KMS-11 (cell line): ENCODE measurements at regions not wholly inside any gene's neighbourhood (a gene's known extent, or its start where the extent isn't known, plus 50 kb on each side); places are given as distances from the start of the nearest gene placed in this dataset.

Source experiments
- H2AFZ ChIP-seq: fragments of 200-600 bp; sonication (generic); 2 replicates; pipeline ENCODE4 v1.6.1; 2016; ENCODE audit warnings: antibody characterized with exemption, mixed run types, low read depth
- H3K27ac ChIP-seq: fragments of 200-600 bp; sonication (generic); 2 replicates; pipeline ENCODE4 v1.6.1; 2016; ENCODE audit warnings: mild to moderate bottlenecking, mixed run types
- H3K27me3 ChIP-seq: fragments of 200-600 bp; sonication (generic); 2 replicates; pipeline ENCODE4 v1.6.1; 2017; ENCODE audit warnings: mild to moderate bottlenecking, low read depth, mixed run types, moderate library complexity; ENCODE audit not compliant: insufficient read depth
- H3K36me3 ChIP-seq: fragments of 200-600 bp; sonication (generic); 2 replicates; pipeline ENCODE4 v1.6.1; 2017; ENCODE audit warnings: mild to moderate bottlenecking, mixed run types; ENCODE audit not compliant: insufficient read depth
- H3K4me1 ChIP-seq: fragments of 200-600 bp; sonication (generic); 2 replicates; pipeline ENCODE4 v1.6.1; 2016; ENCODE audit warnings: mild to moderate bottlenecking, low read depth, mixed run types; ENCODE audit not compliant: poor library complexity, severe bottlenecking
- H3K4me2 ChIP-seq: fragments of 200-600 bp; sonication (generic); 2 replicates; pipeline ENCODE4 v1.7.0; 2016; ENCODE audit warnings: mild to moderate bottlenecking, mixed run types
- H3K4me3 ChIP-seq: fragments of 200-600 bp; sonication (generic); IDR thresholded peaks from 2 replicates; pipeline ENCODE4 v1.6.1; 2017; ENCODE audit warnings: low read depth, low read length, mixed read lengths; ENCODE audit not compliant: insufficient read depth
- H3K79me2 ChIP-seq: fragments of 200-600 bp; sonication (generic); 2 replicates; pipeline ENCODE4 v1.6.1; 2016; ENCODE audit warnings: low read depth, mixed run types; ENCODE audit not compliant: insufficient read depth
- H3K9ac ChIP-seq: fragments of 200-600 bp; sonication (generic); 2 replicates; pipeline ENCODE4 v1.6.1; 2016; ENCODE audit warnings: mild to moderate bottlenecking, mixed run types
- H4K20me1 ChIP-seq: fragments of 200-600 bp; sonication (generic); 2 replicates; pipeline ENCODE4 v1.6.1; 2016; ENCODE audit warnings: mild to moderate bottlenecking, mixed run types; ENCODE audit not compliant: insufficient read depth
- TF ChIP-seq, protein P1 (sequence below): fragments of 200-600 bp; sonication (generic); conservative IDR thresholded peaks from 2 replicates; pipeline ENCODE4 v1.6.1; 2017; ENCODE audit warnings: low read depth, mild to moderate bottlenecking, antibody characterized with exemption, low read length, moderate library complexity, mixed read lengths

- H4K20me1 ChIP-seq = no peaks in the 10 kb centered on the region
- no peak overlapping the region for H2AFZ ChIP-seq
- H3K79me2 ChIP-seq = no peaks in the 10 kb centered on the region
- H3K4me1 ChIP-seq = no peaks in the 10 kb centered on the region
- TF ChIP-seq, protein P1, sequence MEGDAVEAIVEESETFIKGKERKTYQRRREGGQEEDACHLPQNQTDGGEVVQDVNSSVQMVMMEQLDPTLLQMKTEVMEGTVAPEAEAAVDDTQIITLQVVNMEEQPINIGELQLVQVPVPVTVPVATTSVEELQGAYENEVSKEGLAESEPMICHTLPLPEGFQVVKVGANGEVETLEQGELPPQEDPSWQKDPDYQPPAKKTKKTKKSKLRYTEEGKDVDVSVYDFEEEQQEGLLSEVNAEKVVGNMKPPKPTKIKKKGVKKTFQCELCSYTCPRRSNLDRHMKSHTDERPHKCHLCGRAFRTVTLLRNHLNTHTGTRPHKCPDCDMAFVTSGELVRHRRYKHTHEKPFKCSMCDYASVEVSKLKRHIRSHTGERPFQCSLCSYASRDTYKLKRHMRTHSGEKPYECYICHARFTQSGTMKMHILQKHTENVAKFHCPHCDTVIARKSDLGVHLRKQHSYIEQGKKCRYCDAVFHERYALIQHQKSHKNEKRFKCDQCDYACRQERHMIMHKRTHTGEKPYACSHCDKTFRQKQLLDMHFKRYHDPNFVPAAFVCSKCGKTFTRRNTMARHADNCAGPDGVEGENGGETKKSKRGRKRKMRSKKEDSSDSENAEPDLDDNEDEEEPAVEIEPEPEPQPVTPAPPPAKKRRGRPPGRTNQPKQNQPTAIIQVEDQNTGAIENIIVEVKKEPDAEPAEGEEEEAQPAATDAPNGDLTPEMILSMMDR = no peak
- H3K9ac ChIP-seq = no peak overlapping the region
- no peaks in the 10 kb centered on the region for H3K27me3 ChIP-seq
- no peak overlapping the region for H3K27ac ChIP-seq
- no peak overlapping the region for H3K4me3 ChIP-seq
- no peak overlapping the region for H3K4me2 ChIP-seq
- no peaks in the 10 kb centered on the region for H3K36me3 ChIP-seq
These were observed 151.7 kb downstream of the CBLN1 start for GRCh38 chr16:49129935-49130334.

DNA sequence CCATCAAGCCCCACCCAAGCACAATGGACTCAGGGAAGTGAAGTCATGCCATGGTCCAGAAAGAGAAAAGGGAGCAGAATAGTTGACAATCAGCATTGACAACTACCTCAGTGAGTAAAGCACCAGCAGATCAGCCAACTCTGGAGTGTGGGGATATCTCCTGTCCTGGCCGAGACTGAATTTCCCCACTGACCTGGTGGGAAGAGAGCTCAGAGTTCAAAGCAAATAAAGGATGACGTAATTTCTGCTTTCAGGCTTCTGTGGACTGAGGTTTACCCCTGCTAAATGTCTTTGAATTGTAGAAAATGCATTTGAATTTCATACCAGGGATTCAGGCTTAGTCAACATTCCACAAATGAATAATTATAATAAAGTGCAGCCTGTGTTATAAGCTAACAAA lies 152.9 kb downstream of the CBLN1 start:
- TF ChIP-seq, protein P1 = no peak
- no peak overlapping the region for H3K4me2 ChIP-seq
- H3K79me2 ChIP-seq = no peaks in the 10 kb centered on the region
- H3K27ac ChIP-seq = no peak overlapping the region
- no peaks in the 10 kb centered on the region for H3K27me3 ChIP-seq
- H4K20me1 ChIP-seq = no peaks in the 10 kb centered on the region
- H3K4me1 ChIP-seq = no peaks in the 10 kb centered on the region
- H3K36me3 ChIP-seq = no peaks in the 10 kb centered on the region
- H3K4me3 ChIP-seq = no peak overlapping the region
- no peak overlapping the region for H2AFZ ChIP-seq
- H3K9ac ChIP-seq = no peak overlapping the region

DNA sequence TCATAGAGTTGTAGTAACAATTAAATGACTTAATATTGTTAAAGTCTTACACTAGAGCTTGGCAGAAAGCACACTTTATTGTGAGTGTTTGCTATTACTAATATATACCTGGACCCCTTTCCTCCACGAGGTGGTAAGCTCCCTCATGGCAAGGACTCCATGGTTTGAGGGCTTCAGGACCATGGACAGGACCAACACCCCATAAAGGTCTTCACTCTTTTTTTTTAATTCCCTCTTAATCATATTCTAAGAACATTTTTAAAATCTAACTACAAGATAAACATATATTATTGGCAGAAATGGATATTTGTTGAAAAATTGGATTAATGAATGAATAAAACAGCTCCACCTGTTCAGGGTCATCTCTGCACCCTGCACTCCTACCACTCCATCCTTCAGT lies 154.5 kb downstream of the CBLN1 start:
- no peaks in the 10 kb centered on the region for H3K79me2 ChIP-seq
- H3K9ac ChIP-seq = no peak overlapping the region
- no peak overlapping the region for H3K27ac ChIP-seq
- H4K20me1 ChIP-seq = no peaks in the 10 kb centered on the region
- H3K4me3 ChIP-seq = no peak overlapping the region
- no peak overlapping the region for H3K4me2 ChIP-seq
- no peaks in the 10 kb centered on the region for H3K4me1 ChIP-seq
- no peaks in the 10 kb centered on the region for H3K27me3 ChIP-seq
- H3K36me3 ChIP-seq = no peaks in the 10 kb centered on the region
- TF ChIP-seq, protein P1 = no peak
- H2AFZ ChIP-seq = no peak overlapping the region

DNA sequence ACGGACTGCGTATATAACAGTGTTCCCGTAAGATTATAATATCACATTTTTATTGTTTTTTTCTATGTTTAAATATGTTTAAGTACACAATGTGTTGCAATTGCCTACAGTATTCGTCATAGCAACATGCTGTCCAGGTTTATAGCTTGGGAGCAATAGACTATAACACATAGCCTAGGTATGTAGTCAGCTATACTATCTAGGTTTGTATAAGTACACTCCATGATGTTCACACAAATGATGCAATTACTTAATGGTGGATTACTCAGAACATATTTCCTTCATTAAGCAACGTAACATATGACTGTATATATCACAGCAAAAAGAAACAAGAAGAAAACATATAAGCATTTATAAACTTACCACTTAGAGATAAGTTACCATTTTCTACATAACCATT lies 160.0 kb downstream of the CBLN1 start:
- Histone ChIP-seq H3K4me2 (no peak overlapping the region), H3K27me3 (no peaks in the 10 kb centered on the region), H2AFZ (no peak overlapping the region), H4K20me1 (no peaks in the 10 kb centered on the region), H3K4me3 (no peak overlapping the region), H3K36me3 (no peaks in the 10 kb centered on the region), H3K9ac (no peak overlapping the region), H3K4me1 (no peaks in the 10 kb centered on the region), H3K27ac (no peak overlapping the region), H3K79me2 (no peaks in the 10 kb centered on the region)
- TF ChIP-seq, protein P1 = no peak
